ENCODE measurements at regions not wholly inside any gene's neighbourhood (a gene's known extent, or its start where the extent isn't known, plus 50 kb on each side); places are given as distances from the start of the nearest gene placed in this dataset.
"Not testable (repeated sequence)": the region's sequence is repeated elsewhere in the genome, so short reads cannot be mapped to it uniquely, and the experiment has no call there.

DNA sequence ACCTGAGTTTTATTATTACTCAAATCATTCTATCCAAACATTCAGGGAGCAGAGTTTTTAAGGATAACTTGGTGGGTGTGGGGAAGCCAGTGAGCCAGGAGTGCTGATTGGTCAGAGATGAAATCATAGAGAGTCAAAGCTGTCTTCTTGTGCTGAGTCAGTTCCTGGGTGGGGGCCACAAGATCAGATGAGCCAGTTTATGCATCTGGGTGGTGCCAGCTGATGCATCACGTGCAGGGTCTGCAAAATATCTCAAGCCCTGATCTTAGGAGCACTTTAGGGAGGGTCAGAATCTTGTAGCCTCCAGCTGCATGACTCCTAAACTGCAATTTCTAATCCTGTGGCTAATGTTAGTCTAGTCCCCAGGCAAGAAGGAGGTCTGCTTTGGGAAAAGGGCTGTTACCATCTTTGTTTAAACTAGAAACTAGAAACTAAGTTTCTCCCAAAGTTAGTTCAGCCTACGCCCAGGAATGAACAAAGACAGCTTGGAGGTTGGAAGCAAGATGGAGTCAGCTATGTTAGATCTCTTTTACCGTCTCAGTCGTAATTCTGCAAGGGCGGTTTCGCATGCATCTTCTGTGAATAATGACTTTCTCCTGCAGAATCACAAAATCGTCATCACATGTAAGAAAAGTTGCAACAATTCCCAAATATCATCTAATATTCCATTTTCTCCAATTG, 97.5 kb downstream of the ZNF664 start:
- DNase-seq (ENCODE audit: low spot score in 2 of 2); H3K36me3 Mint-ChIP-seq (ENCODE audit: insufficient read depth); ATAC-seq (replicated peaks; ENCODE audit: extremely low read depth, poor library complexity, severe bottlenecking); H3K4me3 Mint-ChIP-seq; H3K9me3 Mint-ChIP-seq; H3K27ac Mint-ChIP-seq (ENCODE audit: low read depth); H3K4me1 Mint-ChIP-seq: not testable (repeated sequence)
- peaks cover 22% of the 10 kb centered on the region for H3K27me3 Mint-ChIP-seq

DNA sequence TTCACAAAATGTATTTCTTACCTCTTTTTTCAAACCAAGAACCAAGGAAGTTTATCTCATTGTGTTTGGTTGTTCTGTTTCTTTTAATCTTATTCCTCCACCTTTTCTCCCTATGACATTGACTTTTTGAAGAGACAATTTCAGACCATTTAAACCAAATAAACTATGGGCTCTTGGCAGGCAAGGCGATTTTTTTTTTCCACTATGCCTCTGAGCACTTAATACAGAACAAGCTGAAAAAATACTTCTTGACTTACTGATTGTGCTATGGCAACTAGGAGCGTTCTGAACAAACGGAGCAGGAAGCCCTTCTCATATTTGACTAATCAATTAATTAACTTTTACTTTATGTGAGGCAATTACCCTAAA, 98.0 kb downstream of the ZNF664 start:
- H3K27ac Mint-ChIP-seq (ENCODE audit: low read depth): no peak overlapping the region
- H3K27me3 Mint-ChIP-seq: peaks cover 22% of the 10 kb centered on the region
- no peaks in the 10 kb centered on the region for H3K9me3 Mint-ChIP-seq
- DNase-seq (ENCODE audit: low spot score in 2 of 2): no peak
- no peak overlapping the region for H3K4me3 Mint-ChIP-seq
- no peaks in the 10 kb centered on the region for H3K4me1 Mint-ChIP-seq
- ATAC-seq (replicated peaks; ENCODE audit: extremely low read depth, poor library complexity, severe bottlenecking): no peak
- H3K36me3 Mint-ChIP-seq (ENCODE audit: insufficient read depth): no peaks in the 10 kb centered on the region

DNA sequence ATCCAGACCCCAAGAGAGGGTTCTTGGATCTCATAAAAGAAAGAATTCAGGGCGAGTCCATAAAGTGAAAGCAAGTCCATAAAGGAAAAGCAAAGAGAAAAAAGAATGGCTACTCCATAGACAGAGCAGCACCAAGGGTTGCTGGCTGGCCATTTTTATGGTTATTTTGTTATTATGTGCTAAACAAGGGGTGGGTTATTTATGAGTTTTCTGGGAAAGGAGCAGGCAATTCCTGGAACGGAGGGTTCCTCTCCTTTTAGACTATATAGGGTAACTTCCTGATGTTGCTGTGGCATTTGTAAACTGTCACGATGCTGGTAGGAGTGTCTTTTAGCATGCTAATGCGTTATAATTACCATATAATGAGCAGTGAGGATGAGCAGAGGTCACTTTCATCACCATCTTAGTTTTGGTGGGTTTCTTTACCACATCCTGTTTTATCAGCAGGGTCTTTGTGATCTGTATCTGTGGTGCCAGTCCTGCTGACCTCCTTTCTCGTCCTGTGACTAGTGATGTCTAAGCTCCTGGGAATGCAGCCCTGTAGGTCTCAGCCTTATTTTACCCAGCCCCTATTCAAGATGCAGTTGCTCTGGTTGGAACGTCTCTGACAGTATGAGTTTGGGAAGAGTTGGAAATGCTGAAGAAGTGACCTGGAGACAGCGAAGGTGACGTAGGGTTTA, 100.5 kb downstream of the ZNF664 start:
- H3K27ac Mint-ChIP-seq (ENCODE audit: low read depth): no peak overlapping the region
- no peak overlapping the region for H3K4me3 Mint-ChIP-seq
- peaks cover 22% of the 10 kb centered on the region for H3K27me3 Mint-ChIP-seq
- H3K9me3 Mint-ChIP-seq: no peaks in the 10 kb centered on the region
- no peaks in the 10 kb centered on the region for H3K4me1 Mint-ChIP-seq
- ATAC-seq (replicated peaks; ENCODE audit: extremely low read depth, poor library complexity, severe bottlenecking) (no peak), DNase-seq (ENCODE audit: low spot score in 2 of 2) (no peak)
- H3K36me3 Mint-ChIP-seq (ENCODE audit: insufficient read depth): no peaks in the 10 kb centered on the region

DNA sequence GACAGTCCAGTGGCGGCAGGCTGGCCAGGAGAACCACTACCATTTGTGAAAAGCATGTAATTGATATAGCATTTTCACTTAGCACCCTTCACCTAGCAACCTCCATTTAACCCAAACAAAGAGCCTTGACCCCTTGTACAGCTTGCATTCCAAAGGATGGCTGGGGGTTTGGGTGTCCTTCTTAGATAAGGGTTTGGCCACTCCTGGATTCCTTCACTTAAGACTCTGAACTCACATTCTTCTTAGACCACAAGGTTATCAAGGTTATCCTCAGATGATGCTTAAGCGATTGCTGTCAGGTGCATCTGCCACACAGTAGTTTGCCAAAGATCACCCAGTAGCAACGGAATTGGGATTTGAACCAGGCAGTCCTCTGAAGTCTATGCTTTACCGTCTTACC, 102.8 kb downstream of the ZNF664 start:
- no peaks in the 10 kb centered on the region for H3K9me3 Mint-ChIP-seq
- no peaks in the 10 kb centered on the region for H3K4me1 Mint-ChIP-seq
- ATAC-seq (replicated peaks; ENCODE audit: extremely low read depth, poor library complexity, severe bottlenecking): no peak
- no peak for DNase-seq (ENCODE audit: low spot score in 2 of 2)
- H3K4me3 Mint-ChIP-seq: no peak overlapping the region
- no peak overlapping the region for H3K27ac Mint-ChIP-seq (ENCODE audit: low read depth)
- H3K36me3 Mint-ChIP-seq (ENCODE audit: insufficient read depth): no peaks in the 10 kb centered on the region
- peaks cover 22% of the 10 kb centered on the region for H3K27me3 Mint-ChIP-seq

DNA sequence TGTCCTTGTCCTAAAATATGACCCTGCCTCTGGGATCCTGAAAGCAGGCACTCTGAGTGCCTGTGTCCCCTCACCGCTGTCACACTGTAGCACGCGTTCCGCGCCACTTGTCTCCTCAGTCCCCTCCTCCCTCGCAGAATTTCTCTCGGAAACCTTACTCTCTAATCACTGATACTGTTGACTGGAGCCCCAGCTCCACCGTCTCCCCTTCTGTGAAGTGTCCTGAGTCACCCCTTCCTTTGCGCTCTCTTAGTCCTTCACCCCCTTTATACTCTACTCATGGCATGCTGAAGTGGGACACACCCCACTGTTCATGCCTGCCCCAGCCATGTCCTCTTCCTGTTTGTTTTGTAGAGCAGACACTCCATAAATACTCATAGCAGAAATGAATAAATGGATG, 104.7 kb downstream of the ZNF664 start:
- no peaks in the 10 kb centered on the region for H3K4me1 Mint-ChIP-seq
- no peaks in the 10 kb centered on the region for H3K9me3 Mint-ChIP-seq
- no peak for DNase-seq (ENCODE audit: low spot score in 2 of 2)
- H3K4me3 Mint-ChIP-seq: no peak overlapping the region
- H3K27ac Mint-ChIP-seq (ENCODE audit: low read depth): no peak overlapping the region
- peaks cover 12% of the 10 kb centered on the region for H3K27me3 Mint-ChIP-seq
- no peak for ATAC-seq (replicated peaks; ENCODE audit: extremely low read depth, poor library complexity, severe bottlenecking)
- H3K36me3 Mint-ChIP-seq (ENCODE audit: insufficient read depth): no peaks in the 10 kb centered on the region

DNA sequence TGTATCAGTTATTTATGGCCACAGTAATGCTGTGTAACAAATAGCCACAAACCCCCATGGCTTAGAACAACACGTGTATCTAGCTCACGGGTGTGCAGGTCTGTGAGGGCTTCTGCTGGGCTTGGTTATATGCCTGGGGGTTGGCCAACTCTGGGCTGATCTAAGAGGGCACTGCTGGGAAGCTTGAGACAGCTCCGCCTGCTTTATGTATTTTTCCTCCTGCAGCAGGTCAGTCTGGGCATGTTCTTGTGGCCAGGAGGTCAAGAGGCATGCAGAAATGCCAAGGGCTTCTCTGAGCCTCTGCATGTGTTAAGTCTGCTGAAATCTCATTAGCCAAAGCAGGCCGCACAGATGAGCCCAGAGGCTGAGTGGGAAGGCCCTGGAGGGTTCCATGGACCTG, 105.8 kb downstream of the ZNF664 start:
- H3K4me3 Mint-ChIP-seq: no peak overlapping the region
- ATAC-seq (replicated peaks; ENCODE audit: extremely low read depth, poor library complexity, severe bottlenecking) (no peak), DNase-seq (ENCODE audit: low spot score in 2 of 2) (no peak)
- no peaks in the 10 kb centered on the region for H3K36me3 Mint-ChIP-seq (ENCODE audit: insufficient read depth)
- H3K9me3 Mint-ChIP-seq: no peaks in the 10 kb centered on the region
- no peaks in the 10 kb centered on the region for H3K4me1 Mint-ChIP-seq
- H3K27me3 Mint-ChIP-seq: peaks cover under 1% of the 10 kb centered on the region
- peak overlapping the region; percentile 67 for H3K27ac Mint-ChIP-seq (ENCODE audit: low read depth)

DNA sequence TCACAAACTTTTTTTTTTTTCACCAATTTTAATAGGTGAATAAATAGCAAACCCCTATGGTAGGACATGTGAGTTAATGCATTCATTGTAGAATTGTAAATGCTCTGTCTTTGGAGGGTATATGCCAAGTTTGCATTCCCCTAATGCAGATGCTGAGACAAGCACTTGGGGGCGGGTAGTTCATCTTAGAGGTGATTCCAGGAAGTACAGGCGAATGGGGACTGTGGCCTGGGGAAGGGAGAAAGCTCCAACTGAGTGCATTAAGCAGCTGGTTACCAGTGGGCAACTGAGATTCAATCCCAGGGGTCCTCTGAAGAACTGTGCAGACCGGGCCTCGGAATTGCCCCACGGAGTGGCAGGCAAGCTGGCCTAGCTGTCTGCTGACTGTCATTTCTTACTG, 107.6 kb downstream of the ZNF664 start:
- Mint-ChIP-seq H3K27me3 (peaks cover 4% of the 10 kb centered on the region), H3K36me3 (ENCODE audit: insufficient read depth) (no peaks in the 10 kb centered on the region), H3K27ac (ENCODE audit: low read depth) (no peak overlapping the region), H3K9me3 (no peaks in the 10 kb centered on the region), H3K4me1 (no peaks in the 10 kb centered on the region), H3K4me3 (no peak overlapping the region)
- no peak for DNase-seq (ENCODE audit: low spot score in 2 of 2)
- ATAC-seq (replicated peaks; ENCODE audit: extremely low read depth, poor library complexity, severe bottlenecking): no peak

DNA sequence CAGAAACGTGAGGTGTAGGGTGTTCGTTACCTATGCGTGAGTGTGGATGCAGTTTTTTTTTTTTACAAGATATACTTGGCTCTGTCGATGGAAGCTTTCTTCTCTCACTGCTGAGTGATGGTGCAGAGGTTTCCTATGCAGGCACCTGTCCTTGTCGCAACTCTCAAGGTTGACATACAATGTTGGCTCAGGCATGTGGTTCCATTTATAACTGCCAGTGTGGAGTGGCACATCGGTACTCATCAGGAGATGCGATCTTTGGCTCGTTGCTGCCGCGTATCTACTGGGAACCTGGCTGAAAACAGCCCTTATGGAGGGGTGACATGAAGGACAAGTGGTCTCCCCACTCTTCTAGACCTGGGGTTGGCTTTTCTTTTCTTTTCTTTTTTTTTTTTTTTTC, 109.0 kb downstream of the ZNF664 start:
- DNase-seq (ENCODE audit: low spot score in 2 of 2) (no peak), ATAC-seq (replicated peaks; ENCODE audit: extremely low read depth, poor library complexity, severe bottlenecking) (no peak)
- Mint-ChIP-seq H3K36me3 (ENCODE audit: insufficient read depth) (no peaks in the 10 kb centered on the region), H3K4me1 (no peaks in the 10 kb centered on the region), H3K4me3 (no peak overlapping the region), H3K27ac (ENCODE audit: low read depth) (no peak overlapping the region), H3K27me3 (peaks cover 13% of the 10 kb centered on the region), H3K9me3 (no peaks in the 10 kb centered on the region)

DNA sequence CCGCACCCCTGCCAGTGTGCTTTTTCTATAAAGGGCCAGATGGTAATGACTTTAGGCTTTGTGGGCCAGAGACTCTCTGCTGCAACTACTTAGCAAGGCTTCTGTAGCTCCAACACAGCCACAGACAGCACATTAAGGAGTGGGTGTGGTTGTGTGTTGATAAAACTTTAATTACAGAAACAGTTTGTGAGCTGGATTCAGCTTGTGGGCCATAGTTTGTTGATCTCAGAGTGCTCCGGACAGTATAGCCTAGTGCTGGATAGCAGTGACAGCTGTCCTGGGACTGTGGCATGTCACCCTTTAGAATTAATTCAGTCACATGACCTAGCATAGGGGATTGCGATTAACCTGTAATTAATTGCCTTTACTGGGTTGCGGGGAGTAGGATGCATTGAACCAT, 109.7 kb downstream of the ZNF664 start:
- DNase-seq (ENCODE audit: low spot score in 2 of 2) (no peak), ATAC-seq (replicated peaks; ENCODE audit: extremely low read depth, poor library complexity, severe bottlenecking) (no peak)
- Mint-ChIP-seq H3K27me3 (peaks cover 13% of the 10 kb centered on the region), H3K27ac (ENCODE audit: low read depth) (no peak overlapping the region), H3K4me3 (no peak overlapping the region), H3K4me1 (no peaks in the 10 kb centered on the region), H3K9me3 (no peaks in the 10 kb centered on the region), H3K36me3 (ENCODE audit: insufficient read depth) (no peaks in the 10 kb centered on the region)

DNA sequence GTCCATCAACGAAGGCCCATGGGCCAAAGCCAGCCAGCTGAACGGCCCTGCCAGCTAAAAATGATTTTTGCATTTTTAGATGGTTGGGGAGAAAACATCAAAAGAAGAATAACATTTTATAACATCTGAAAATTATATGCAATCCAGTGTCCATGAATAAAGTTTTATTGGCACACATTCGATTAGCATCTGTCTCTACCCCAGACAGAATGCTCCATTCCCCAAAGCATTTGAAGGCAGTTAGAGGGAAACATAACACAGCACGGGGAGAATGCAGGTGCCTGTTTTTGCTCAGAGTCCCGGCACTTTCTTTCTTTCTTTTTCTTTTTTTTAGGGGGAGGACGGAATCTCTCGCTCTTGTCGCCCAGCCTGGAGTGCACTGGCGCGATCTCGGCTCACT, 110.7 kb downstream of the ZNF664 start:
- H3K27me3 Mint-ChIP-seq: peaks cover 13% of the 10 kb centered on the region
- H3K27ac Mint-ChIP-seq (ENCODE audit: low read depth): no peak overlapping the region
- ATAC-seq (replicated peaks; ENCODE audit: extremely low read depth, poor library complexity, severe bottlenecking) (no peak), DNase-seq (ENCODE audit: low spot score in 2 of 2) (no peak)
- H3K4me3 Mint-ChIP-seq: no peak overlapping the region
- no peaks in the 10 kb centered on the region for H3K4me1 Mint-ChIP-seq
- H3K9me3 Mint-ChIP-seq: no peaks in the 10 kb centered on the region
- H3K36me3 Mint-ChIP-seq (ENCODE audit: insufficient read depth): no peaks in the 10 kb centered on the region

DNA sequence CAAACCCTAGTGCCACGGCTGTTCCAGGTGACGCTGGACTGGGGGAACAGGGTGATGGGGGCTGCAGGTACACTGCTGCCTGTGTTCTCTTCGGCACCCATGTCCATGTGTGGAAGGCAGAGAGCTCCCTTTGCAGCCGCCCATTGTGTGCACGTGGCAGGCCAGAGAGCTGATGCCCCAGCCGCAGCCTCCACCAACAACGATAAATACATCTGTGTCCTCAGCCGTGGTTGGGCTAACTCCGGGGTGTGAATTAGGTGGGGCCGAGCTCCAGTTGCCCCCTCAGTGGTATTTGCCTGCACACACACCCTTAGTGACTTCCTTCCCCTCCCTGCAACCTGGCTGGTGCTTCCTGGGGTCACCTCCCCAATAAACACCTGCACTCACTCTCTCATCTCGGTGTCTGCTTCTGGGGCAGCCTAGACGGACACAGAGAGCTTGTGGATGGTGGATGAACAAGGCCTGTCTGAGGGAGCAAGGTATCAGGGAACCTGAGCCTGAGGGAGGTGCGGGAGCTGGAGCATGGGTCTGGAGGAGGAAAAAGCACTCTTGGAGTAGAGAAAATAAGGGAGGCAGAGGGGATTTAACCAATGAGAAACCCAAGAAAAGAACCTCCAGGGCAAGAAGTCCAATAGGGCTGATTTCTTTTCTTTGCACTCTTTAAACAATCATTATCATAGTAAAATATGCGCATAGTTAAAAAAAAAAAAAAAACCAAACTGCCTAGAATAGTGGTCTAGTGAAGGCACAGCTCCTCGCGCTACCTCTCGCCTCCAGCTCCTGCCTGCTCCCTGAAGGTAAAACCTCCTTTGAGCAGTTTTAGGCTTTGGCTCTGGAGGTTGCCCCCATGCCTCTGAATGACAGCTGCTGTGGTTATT, 112.6 kb downstream of the ZNF664 start:
- DNase-seq (ENCODE audit: low spot score in 2 of 2) (no peak), ATAC-seq (replicated peaks; ENCODE audit: extremely low read depth, poor library complexity, severe bottlenecking) (no peak)
- Mint-ChIP-seq H3K9me3 (no peaks in the 10 kb centered on the region), H3K27me3 (peaks cover 13% of the 10 kb centered on the region), H3K27ac (ENCODE audit: low read depth) (no peak overlapping the region), H3K4me3 (no peak overlapping the region), H3K36me3 (ENCODE audit: insufficient read depth) (no peaks in the 10 kb centered on the region), H3K4me1 (no peaks in the 10 kb centered on the region)

DNA sequence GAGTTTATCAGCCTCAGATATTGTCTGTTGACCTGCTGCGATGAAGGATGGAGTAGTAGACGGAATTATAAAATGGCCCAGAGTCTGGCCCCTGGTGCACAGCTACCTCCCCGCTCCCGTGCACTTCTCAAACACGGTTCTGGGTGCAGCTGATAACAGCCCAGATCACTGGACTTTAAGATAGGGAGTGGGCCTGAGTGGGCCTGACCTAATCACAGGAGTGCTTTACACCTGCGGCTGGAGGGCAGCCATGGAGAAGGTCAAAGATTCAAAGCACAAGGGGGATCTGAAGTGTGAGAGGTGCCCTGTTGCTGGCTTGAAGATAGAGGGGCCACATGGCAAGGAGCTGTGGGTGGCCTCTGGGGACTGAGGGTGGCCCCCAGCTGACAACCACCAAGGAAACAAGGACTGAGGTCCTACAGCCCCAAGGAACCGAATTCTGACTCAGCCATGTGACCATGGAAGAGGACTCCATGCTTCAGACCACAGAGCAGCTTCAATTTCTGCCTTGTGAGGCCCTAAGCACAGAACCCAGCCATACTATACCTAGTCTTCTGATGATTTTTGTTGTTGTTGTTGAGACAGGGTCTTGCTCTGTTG, 113.4 kb downstream of the ZNF664 start:
- no peak overlapping the region for H3K27ac Mint-ChIP-seq (ENCODE audit: low read depth)
- H3K4me1 Mint-ChIP-seq: no peaks in the 10 kb centered on the region
- peaks cover 13% of the 10 kb centered on the region for H3K27me3 Mint-ChIP-seq
- ATAC-seq (replicated peaks; ENCODE audit: extremely low read depth, poor library complexity, severe bottlenecking) (no peak), DNase-seq (ENCODE audit: low spot score in 2 of 2) (no peak)
- H3K9me3 Mint-ChIP-seq: no peaks in the 10 kb centered on the region
- no peak overlapping the region for H3K4me3 Mint-ChIP-seq
- no peaks in the 10 kb centered on the region for H3K36me3 Mint-ChIP-seq (ENCODE audit: insufficient read depth)

All from central memory CD8-positive, alpha-beta T cell (primary cell).